Neural progenitor cell (in vitro differentiated cells): ENCODE measurements at regions not wholly inside any gene's neighbourhood (a gene's known extent, or its start where the extent isn't known, plus 50 kb on each side); places are given as distances from the start of the nearest gene placed in this dataset.

Source experiments
- DNase-seq: peaks from one replicate; pipeline ENCODE4 v3.0.0-alpha.2; 2016; ENCODE audit warnings: low spot score
- H2AFZ ChIP-seq: fragments of 200-600 bp; sonication (generic); replicated peaks from 2 replicates; pipeline ENCODE4 v1.6.1; 2016; ENCODE audit warnings: antibody characterized with exemption
- H3F3A ChIP-seq: fragments of 200-600 bp; sonication (generic); 2 replicates; pipeline ENCODE4 v1.6.1; 2016; ENCODE audit warnings: antibody characterized with exemption, low read depth
- H3K27ac ChIP-seq: fragments of 200-600 bp; sonication (generic); 2 replicates; pipeline ENCODE4 v1.5.1; 2016; ENCODE audit warnings: mild to moderate bottlenecking
- H3K27me3 ChIP-seq: fragments of 200-600 bp; sonication (generic); 2 replicates; pipeline ENCODE4 v1.6.1; 2016; ENCODE audit warnings: mild to moderate bottlenecking, moderate library complexity
- H3K36me3 ChIP-seq: fragments of 200-600 bp; sonication (generic); 2 replicates; pipeline ENCODE4 v1.5.1; 2016
- H3K4me1 ChIP-seq: fragments of 200-600 bp; sonication (generic); 2 replicates; pipeline ENCODE4 v1.6.1; 2016; ENCODE audit warnings: mixed run types
- H3K4me2 ChIP-seq: fragments of 200-600 bp; sonication (generic); 2 replicates; pipeline ENCODE4 v1.6.1; 2016
- H3K4me3 ChIP-seq: fragments of 200-600 bp; sonication (generic); 2 replicates; pipeline ENCODE4 v1.5.1; 2016
- H3K79me2 ChIP-seq: fragments of 200-600 bp; sonication (generic); 2 replicates; pipeline ENCODE4 v1.6.1; 2016; ENCODE audit warnings: low read depth
- H3K9ac ChIP-seq: fragments of 200-600 bp; sonication (generic); 2 replicates; pipeline ENCODE4 v1.6.1; 2016
- H3K9me3 ChIP-seq: fragments of 200-600 bp; sonication (generic); 2 replicates; pipeline ENCODE4 v1.5.1; 2016; ENCODE audit warnings: low read depth
- H4K20me1 ChIP-seq: fragments of 200-600 bp; sonication (generic); 2 replicates; pipeline ENCODE4 v1.6.1; 2016; ENCODE audit warnings: low read depth
- H3K27ac Mint-ChIP-seq: 3 replicates; pipeline ENCODE4 v1.8.0; 2021; ENCODE audit warnings: mixed read lengths
- H3K27me3 Mint-ChIP-seq: 2 replicates; pipeline ENCODE4 v1.8.0; 2022; ENCODE audit warnings: low read depth, mild to moderate bottlenecking, inconsistent platforms, moderate library complexity, mixed read lengths; ENCODE audit not compliant: insufficient read depth
- H3K36me3 Mint-ChIP-seq: 3 replicates; pipeline ENCODE4 v1.8.0; 2021; ENCODE audit warnings: mixed read lengths
- H3K4me1 Mint-ChIP-seq: 3 replicates; pipeline ENCODE4 v1.8.0; 2021; ENCODE audit warnings: mixed read lengths
- H3K4me3 Mint-ChIP-seq: 3 replicates; pipeline ENCODE4 v1.8.0; 2021; ENCODE audit warnings: mild to moderate bottlenecking, moderate library complexity, mixed read lengths
- H3K9me3 Mint-ChIP-seq: 3 replicates; pipeline ENCODE4 v1.8.0; 2020; ENCODE audit warnings: mixed read lengths
- CTCF ChIP-seq: fragments of 200-600 bp; sonication (generic); IDR thresholded peaks from 2 replicates; pipeline ENCODE4 v1.5.1; 2017; ENCODE audit warnings: antibody characterized with exemption, mild to moderate bottlenecking
- EZH2 ChIP-seq: fragments of 200-600 bp; sonication (generic); IDR thresholded peaks from 2 replicates; pipeline ENCODE4 v1.6.1; 2017; ENCODE audit warnings: antibody characterized with exemption, mild to moderate bottlenecking, moderate library complexity
- EZH2phosphoT487 ChIP-seq: fragments of 200-600 bp; sonication (generic); IDR thresholded peaks from 2 replicates; pipeline ENCODE4 v1.6.1; 2017; ENCODE audit warnings: antibody characterized with exemption

GRCh38 chr4:105050896-105051295, 95.8 kb upstream of the TET2 start:
- Mint-ChIP-seq H3K27ac (no peak overlapping the region), H3K36me3 (no peaks in the 10 kb centered on the region), H3K9me3 (no peaks in the 10 kb centered on the region), H3K4me1 (no peaks in the 10 kb centered on the region), H3K4me3 (no peak overlapping the region), H3K27me3 (no peaks in the 10 kb centered on the region)
- Histone ChIP-seq H4K20me1 (no peaks in the 10 kb centered on the region), H3K79me2 (no peaks in the 10 kb centered on the region), H3F3A (no peaks in the 10 kb centered on the region), H3K27me3 (no peaks in the 10 kb centered on the region), H3K36me3 (no peaks in the 10 kb centered on the region), H3K27ac (no peak overlapping the region), H3K4me3 (no peak overlapping the region), H3K4me1 (no peaks in the 10 kb centered on the region), H3K9ac (no peak overlapping the region), H3K4me2 (no peak overlapping the region), H3K9me3 (no peaks in the 10 kb centered on the region), H2AFZ (no peak overlapping the region)
- no peak for DNase-seq
- TF ChIP-seq EZH2: no peak
- TF ChIP-seq CTCF: no peak

GRCh38 chr4:105057370-105058105, 89.1 kb upstream of the TET2 start:
- Mint-ChIP-seq H3K4me3 (no peak overlapping the region), H3K9me3 (no peaks in the 10 kb centered on the region), H3K27me3 (no peaks in the 10 kb centered on the region), H3K4me1 (peaks cover 3% of the 10 kb centered on the region), H3K36me3 (no peaks in the 10 kb centered on the region), H3K27ac (no peak overlapping the region)
- peaks cover 9% of the 10 kb centered on the region for H3K4me1 ChIP-seq
- H3K27me3 ChIP-seq: no peaks in the 10 kb centered on the region
- TF ChIP-seq EZH2 (no peak), EZH2phosphoT487 (no peak), CTCF (no peak)
- no peaks in the 10 kb centered on the region for H3F3A ChIP-seq
- H3K36me3 ChIP-seq: no peaks in the 10 kb centered on the region
- H3K4me2 ChIP-seq: no peak overlapping the region
- H2AFZ ChIP-seq: no peak overlapping the region
- no peaks in the 10 kb centered on the region for H3K79me2 ChIP-seq
- H4K20me1 ChIP-seq: no peaks in the 10 kb centered on the region
- no peak overlapping the region for H3K27ac ChIP-seq
- no peak for DNase-seq
- H3K9me3 ChIP-seq: no peaks in the 10 kb centered on the region
- no peak overlapping the region for H3K9ac ChIP-seq
- H3K4me3 ChIP-seq: no peak overlapping the region

GRCh38 chr4:105058177-105058812, 88.4 kb upstream of the TET2 start:
- H4K20me1 ChIP-seq: no peaks in the 10 kb centered on the region
- H3K36me3 Mint-ChIP-seq: no peaks in the 10 kb centered on the region
- no peak for DNase-seq
- no peak overlapping the region for H3K9ac ChIP-seq
- no peak for TF ChIP-seq EZH2phosphoT487
- no peak for TF ChIP-seq CTCF
- no peak for TF ChIP-seq EZH2
- H3K4me3 ChIP-seq: no peak overlapping the region
- no peak overlapping the region for H3K27ac Mint-ChIP-seq
- H3K4me1 Mint-ChIP-seq: peaks cover 3% of the 10 kb centered on the region
- H3K79me2 ChIP-seq: no peaks in the 10 kb centered on the region
- H3K27me3 Mint-ChIP-seq: no peaks in the 10 kb centered on the region
- no peaks in the 10 kb centered on the region for H3F3A ChIP-seq
- H3K27ac ChIP-seq: no peak overlapping the region
- no peak overlapping the region for H3K4me3 Mint-ChIP-seq
- peaks cover 9% of the 10 kb centered on the region for H3K4me1 ChIP-seq
- H3K4me2 ChIP-seq: no peak overlapping the region
- no peak overlapping the region for H2AFZ ChIP-seq
- no peaks in the 10 kb centered on the region for H3K9me3 Mint-ChIP-seq
- H3K27me3 ChIP-seq: no peaks in the 10 kb centered on the region
- H3K9me3 ChIP-seq: no peaks in the 10 kb centered on the region
- no peaks in the 10 kb centered on the region for H3K36me3 ChIP-seq
